ENCODE measurements at regions not wholly inside any gene's neighbourhood (a gene's known extent, or its start where the extent isn't known, plus 50 kb on each side); places are given as distances from the start of the nearest gene placed in this dataset.
A peak's percentile ranks its signal among the peaks of the same experiment; 100 is the strongest.

- TF ChIP-seq CTCF (IDR thresholded peaks at IDR 0.05; ENCODE audit: insufficient read depth, low read depth, low read length, missing control alignments): no peak
- DNase-seq (ENCODE audit: low read depth): no peak
- no peak overlapping the region for H3K4me3 ChIP-seq (ENCODE audit: low read length)
Observed at GRCh38 chr6:155747491-155747890, 291.9 kb upstream of the NOX3 start.

GRCh38 chr6:155740781-155741399, 285.3 kb upstream of the NOX3 start:
- H3K4me3 ChIP-seq (ENCODE audit: low read length): no peak overlapping the region
- TF ChIP-seq CTCF (IDR thresholded peaks at IDR 0.05; ENCODE audit: insufficient read depth, low read depth, low read length, missing control alignments): no peak
- no peak for DNase-seq (ENCODE audit: low read depth)

- DNase-seq (ENCODE audit: low read depth): no peak
- TF ChIP-seq CTCF (IDR thresholded peaks at IDR 0.05; ENCODE audit: insufficient read depth, low read depth, low read length, missing control alignments): no peak
- H3K4me3 ChIP-seq (ENCODE audit: low read length): no peak overlapping the region
Observed at GRCh38 chr6:155738602-155739105, 283.0 kb upstream of the NOX3 start.

- H3K4me3 ChIP-seq (ENCODE audit: low read length): no peak overlapping the region
- TF ChIP-seq CTCF (IDR thresholded peaks at IDR 0.05; ENCODE audit: insufficient read depth, low read depth, low read length, missing control alignments): no peak
- DNase-seq (ENCODE audit: low read depth): no peak
Observed at GRCh38 chr6:155717374-155717773, 261.7 kb upstream of the NOX3 start.

- DNase-seq (ENCODE audit: low read depth): no peak
- no peak overlapping the region for H3K4me3 ChIP-seq (ENCODE audit: low read length)
- peak; percentile 4 for TF ChIP-seq CTCF (IDR thresholded peaks at IDR 0.05; ENCODE audit: insufficient read depth, low read depth, low read length, missing control alignments)
Observed at GRCh38 chr6:155710704-155711103, 255.1 kb upstream of the NOX3 start.

GRCh38 chr6:155709262-155709661, 253.6 kb upstream of the NOX3 start:
- H3K4me3 ChIP-seq (ENCODE audit: low read length): no peak overlapping the region
- no peak for DNase-seq (ENCODE audit: low read depth)
- TF ChIP-seq CTCF (IDR thresholded peaks at IDR 0.05; ENCODE audit: insufficient read depth, low read depth, low read length, missing control alignments): no peak

- no peak overlapping the region for H3K4me3 ChIP-seq (ENCODE audit: low read length)
- DNase-seq (ENCODE audit: low read depth): no peak
- no peak for TF ChIP-seq CTCF (IDR thresholded peaks at IDR 0.05; ENCODE audit: insufficient read depth, low read depth, low read length, missing control alignments)
Observed at GRCh38 chr6:155708100-155708499, 252.5 kb upstream of the NOX3 start.
